ENCODE measurements at regions not wholly inside any gene's neighbourhood (a gene's known extent, or its start where the extent isn't known, plus 50 kb on each side); places are given as distances from the start of the nearest gene placed in this dataset.
A peak's percentile ranks its signal among the peaks of the same experiment; 100 is the strongest.

DNA sequence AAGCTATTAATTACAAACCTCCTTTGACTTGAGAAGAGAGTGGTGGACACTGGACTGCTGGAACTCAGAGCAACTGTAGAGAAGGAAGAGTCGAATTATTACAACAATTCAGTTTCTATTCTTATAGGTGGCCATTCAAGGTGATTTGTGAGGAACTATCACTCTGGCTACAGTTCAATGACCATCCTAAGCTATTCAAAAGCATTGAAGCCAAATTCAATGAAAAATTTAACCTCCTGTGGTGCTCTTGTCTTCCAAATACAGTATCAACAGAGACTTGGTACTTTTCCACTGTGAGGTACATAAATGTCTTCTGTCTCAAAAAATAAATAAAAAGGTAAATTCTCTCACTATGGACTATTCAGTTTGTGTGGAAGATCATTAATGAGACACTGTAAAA lies 513.3 kb upstream of the SEMA6D start:
- Histone ChIP-seq H3K79me2 (ENCODE audit: insufficient read depth, low read length) (no peaks in the 10 kb centered on the region), H3K4me1 (ENCODE audit: insufficient read depth, low read length) (no peaks in the 10 kb centered on the region), H3K9me3 (ENCODE audit: insufficient read depth, low read depth, low read length) (no peaks in the 10 kb centered on the region), H3K27ac (ENCODE audit: low read depth, low read length) (no peak overlapping the region), H3K36me3 (ENCODE audit: insufficient read depth, low read length) (no peaks in the 10 kb centered on the region), H3K4me3 (ENCODE audit: insufficient read depth, low read depth, low read length) (no peak overlapping the region), H3K4me2 (ENCODE audit: low read length) (no peak overlapping the region), H3K9ac (ENCODE audit: low read length) (no peak overlapping the region), H2AFZ (ENCODE audit: low read depth, low read length) (no peak overlapping the region), H3K27me3 (ENCODE audit: insufficient read depth, low read length) (no peaks in the 10 kb centered on the region), H4K20me1 (ENCODE audit: insufficient read depth, low read length) (no peaks in the 10 kb centered on the region)
- no peaks in the 10 kb centered on the region for H3K36me3 Mint-ChIP-seq (ENCODE audit: low read depth, unreplicated experiment)
- no peaks in the 10 kb centered on the region for H3K9me3 Mint-ChIP-seq (ENCODE audit: unreplicated experiment)
- no peak for FAIRE-seq
- DNase-seq (ENCODE audit: low read depth): no peak
- no peak for TF ChIP-seq EZH2 (IDR thresholded peaks at IDR 0.05; ENCODE audit: insufficient read depth, low read length)
- TF ChIP-seq, protein P1, sequence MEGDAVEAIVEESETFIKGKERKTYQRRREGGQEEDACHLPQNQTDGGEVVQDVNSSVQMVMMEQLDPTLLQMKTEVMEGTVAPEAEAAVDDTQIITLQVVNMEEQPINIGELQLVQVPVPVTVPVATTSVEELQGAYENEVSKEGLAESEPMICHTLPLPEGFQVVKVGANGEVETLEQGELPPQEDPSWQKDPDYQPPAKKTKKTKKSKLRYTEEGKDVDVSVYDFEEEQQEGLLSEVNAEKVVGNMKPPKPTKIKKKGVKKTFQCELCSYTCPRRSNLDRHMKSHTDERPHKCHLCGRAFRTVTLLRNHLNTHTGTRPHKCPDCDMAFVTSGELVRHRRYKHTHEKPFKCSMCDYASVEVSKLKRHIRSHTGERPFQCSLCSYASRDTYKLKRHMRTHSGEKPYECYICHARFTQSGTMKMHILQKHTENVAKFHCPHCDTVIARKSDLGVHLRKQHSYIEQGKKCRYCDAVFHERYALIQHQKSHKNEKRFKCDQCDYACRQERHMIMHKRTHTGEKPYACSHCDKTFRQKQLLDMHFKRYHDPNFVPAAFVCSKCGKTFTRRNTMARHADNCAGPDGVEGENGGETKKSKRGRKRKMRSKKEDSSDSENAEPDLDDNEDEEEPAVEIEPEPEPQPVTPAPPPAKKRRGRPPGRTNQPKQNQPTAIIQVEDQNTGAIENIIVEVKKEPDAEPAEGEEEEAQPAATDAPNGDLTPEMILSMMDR (IDR thresholded peaks at IDR 0.05; ENCODE audit: insufficient read depth, low read depth, low read length): no peak
- no peaks in the 10 kb centered on the region for H3K4me1 Mint-ChIP-seq (ENCODE audit: low read depth, unreplicated experiment)
- no peak overlapping the region for H3K27ac Mint-ChIP-seq (ENCODE audit: unreplicated experiment)
- no peak overlapping the region for H3K4me3 Mint-ChIP-seq (ENCODE audit: unreplicated experiment)
- H3K27me3 Mint-ChIP-seq (ENCODE audit: low read depth, unreplicated experiment): peaks cover 2% of the 10 kb centered on the region

DNA sequence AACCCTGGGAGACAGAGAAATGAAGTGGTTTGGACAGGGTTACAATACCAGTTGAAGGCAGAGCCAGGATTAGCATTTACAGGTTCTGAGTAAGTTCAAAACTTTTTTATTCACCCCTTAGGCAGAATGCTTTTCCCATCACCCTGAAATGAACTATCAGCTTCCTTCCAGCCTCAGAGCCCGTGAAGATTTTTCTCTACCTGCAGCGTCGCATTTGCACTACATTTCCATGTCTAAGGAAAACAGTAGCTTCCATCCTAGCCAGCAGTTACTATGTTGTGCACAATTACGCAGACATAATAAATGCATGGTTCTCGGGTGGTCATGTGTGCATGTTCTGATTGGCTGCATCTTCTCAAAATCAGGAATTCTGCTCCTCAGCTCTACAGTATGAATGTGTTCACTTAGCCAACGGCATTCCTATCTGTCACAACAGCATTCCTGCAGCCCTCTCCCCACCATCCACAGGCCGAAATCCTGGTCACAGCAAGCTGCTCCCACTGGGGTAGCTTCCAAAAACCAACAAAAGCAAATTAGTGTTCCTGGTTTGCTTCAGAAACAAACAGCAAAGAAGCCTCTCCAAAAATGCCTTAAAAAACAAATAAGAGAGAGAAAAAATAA lies 510.8 kb upstream of the SEMA6D start:
- Mint-ChIP-seq H3K27me3 (ENCODE audit: low read depth, unreplicated experiment) (no peaks in the 10 kb centered on the region), H3K4me3 (ENCODE audit: unreplicated experiment) (no peak overlapping the region), H3K27ac (ENCODE audit: unreplicated experiment) (no peak overlapping the region), H3K36me3 (ENCODE audit: low read depth, unreplicated experiment) (no peaks in the 10 kb centered on the region), H3K4me1 (ENCODE audit: low read depth, unreplicated experiment) (no peaks in the 10 kb centered on the region), H3K9me3 (ENCODE audit: unreplicated experiment) (no peaks in the 10 kb centered on the region)
- no peak overlapping the region for H3K27ac ChIP-seq (ENCODE audit: low read depth, low read length)
- H3K9me3 ChIP-seq (ENCODE audit: insufficient read depth, low read depth, low read length): no peaks in the 10 kb centered on the region
- no peaks in the 10 kb centered on the region for H3K36me3 ChIP-seq (ENCODE audit: insufficient read depth, low read length)
- no peak for TF ChIP-seq EZH2 (IDR thresholded peaks at IDR 0.05; ENCODE audit: insufficient read depth, low read length)
- TF ChIP-seq, protein P1 (IDR thresholded peaks at IDR 0.05; ENCODE audit: insufficient read depth, low read depth, low read length): no peak
- no peak overlapping the region for H3K4me2 ChIP-seq (ENCODE audit: low read length)
- no peaks in the 10 kb centered on the region for H4K20me1 ChIP-seq (ENCODE audit: insufficient read depth, low read length)
- DNase-seq (ENCODE audit: low read depth) (no peak), FAIRE-seq (peak; percentile 43)
- no peaks in the 10 kb centered on the region for H3K4me1 ChIP-seq (ENCODE audit: insufficient read depth, low read length)
- H3K27me3 ChIP-seq (ENCODE audit: insufficient read depth, low read length): no peaks in the 10 kb centered on the region
- H3K9ac ChIP-seq (ENCODE audit: low read length): no peak overlapping the region
- no peaks in the 10 kb centered on the region for H3K79me2 ChIP-seq (ENCODE audit: insufficient read depth, low read length)
- H2AFZ ChIP-seq (ENCODE audit: low read depth, low read length): no peak overlapping the region
- no peak overlapping the region for H3K4me3 ChIP-seq (ENCODE audit: insufficient read depth, low read depth, low read length)

DNA sequence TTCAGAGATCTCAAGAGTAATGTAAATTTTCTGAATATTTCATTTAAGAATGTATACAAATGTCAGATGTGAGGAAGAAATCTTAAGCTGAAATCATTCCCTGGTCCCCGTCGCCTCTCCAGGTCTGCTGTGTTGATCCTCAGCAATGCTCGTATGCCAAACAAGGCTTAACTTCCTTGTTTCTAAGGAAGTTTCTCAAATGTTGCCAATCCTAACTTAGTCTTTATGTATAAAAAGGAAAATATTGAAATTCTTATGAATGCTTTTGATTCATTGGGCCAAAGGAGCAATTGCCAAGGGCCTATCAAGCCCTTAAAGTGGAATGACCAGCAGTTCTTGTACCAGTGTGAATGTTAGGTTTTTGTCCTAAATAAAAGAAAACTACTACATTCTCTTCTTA lies 507.7 kb upstream of the SEMA6D start:
- Mint-ChIP-seq H3K27me3 (ENCODE audit: low read depth, unreplicated experiment) (peaks cover 5% of the 10 kb centered on the region), H3K27ac (ENCODE audit: unreplicated experiment) (no peak overlapping the region), H3K9me3 (ENCODE audit: unreplicated experiment) (no peaks in the 10 kb centered on the region), H3K4me1 (ENCODE audit: low read depth, unreplicated experiment) (no peaks in the 10 kb centered on the region), H3K36me3 (ENCODE audit: low read depth, unreplicated experiment) (no peaks in the 10 kb centered on the region), H3K4me3 (ENCODE audit: unreplicated experiment) (no peak overlapping the region)
- no peak overlapping the region for H3K9ac ChIP-seq (ENCODE audit: low read length)
- no peaks in the 10 kb centered on the region for H3K27me3 ChIP-seq (ENCODE audit: insufficient read depth, low read length)
- H2AFZ ChIP-seq (ENCODE audit: low read depth, low read length): no peak overlapping the region
- FAIRE-seq (no peak), DNase-seq (ENCODE audit: low read depth) (no peak)
- no peak overlapping the region for H3K27ac ChIP-seq (ENCODE audit: low read depth, low read length)
- no peaks in the 10 kb centered on the region for H3K79me2 ChIP-seq (ENCODE audit: insufficient read depth, low read length)
- no peak overlapping the region for H3K4me3 ChIP-seq (ENCODE audit: insufficient read depth, low read depth, low read length)
- H3K4me2 ChIP-seq (ENCODE audit: low read length): no peak overlapping the region
- H3K4me1 ChIP-seq (ENCODE audit: insufficient read depth, low read length): no peaks in the 10 kb centered on the region
- H3K36me3 ChIP-seq (ENCODE audit: insufficient read depth, low read length): no peaks in the 10 kb centered on the region
- no peaks in the 10 kb centered on the region for H3K9me3 ChIP-seq (ENCODE audit: insufficient read depth, low read depth, low read length)
- TF ChIP-seq, protein P1 (IDR thresholded peaks at IDR 0.05; ENCODE audit: insufficient read depth, low read depth, low read length): no peak
- TF ChIP-seq EZH2 (IDR thresholded peaks at IDR 0.05; ENCODE audit: insufficient read depth, low read length): no peak
- no peaks in the 10 kb centered on the region for H4K20me1 ChIP-seq (ENCODE audit: insufficient read depth, low read length)

All from astrocyte (in vitro differentiated cells and primary cell).